ENCODE measurements at regions not wholly inside any gene's neighbourhood (a gene's known extent, or its start where the extent isn't known, plus 50 kb on each side); places are given as distances from the start of the nearest gene placed in this dataset.
"Not testable (repeated sequence)": the region's sequence is repeated elsewhere in the genome, so short reads cannot be mapped to it uniquely, and the experiment has no call there.

- TF ChIP-seq TEAD4 (IDR thresholded peaks at IDR 0.05; ENCODE audit: low read depth, low read length); EZH2 (IDR thresholded peaks at IDR 0.05; ENCODE audit: low read depth, low read length, severe bottlenecking); SP1 (IDR thresholded peaks at IDR 0.05; ENCODE audit: low read depth, low read length); TAF1 (IDR thresholded peaks at IDR 0.05; ENCODE audit: low read depth, low read length); HDAC6 (IDR thresholded peaks at IDR 0.05; ENCODE audit: low read depth, low read length): not testable (repeated sequence)
Observed at GRCh38 chr3:193823213-193823605, 230.2 kb downstream of the OPA1 start.

All from H1 (cell line).